ENCODE measurements at regions not wholly inside any gene's neighbourhood (a gene's known extent, or its start where the extent isn't known, plus 50 kb on each side); places are given as distances from the start of the nearest gene placed in this dataset.

- DNase-seq (ENCODE audit: extremely low read depth, low read depth): no peak
Observed at GRCh38 chr10:78712147-78712546, 356.6 kb upstream of the ZMIZ1 start.

DNA sequence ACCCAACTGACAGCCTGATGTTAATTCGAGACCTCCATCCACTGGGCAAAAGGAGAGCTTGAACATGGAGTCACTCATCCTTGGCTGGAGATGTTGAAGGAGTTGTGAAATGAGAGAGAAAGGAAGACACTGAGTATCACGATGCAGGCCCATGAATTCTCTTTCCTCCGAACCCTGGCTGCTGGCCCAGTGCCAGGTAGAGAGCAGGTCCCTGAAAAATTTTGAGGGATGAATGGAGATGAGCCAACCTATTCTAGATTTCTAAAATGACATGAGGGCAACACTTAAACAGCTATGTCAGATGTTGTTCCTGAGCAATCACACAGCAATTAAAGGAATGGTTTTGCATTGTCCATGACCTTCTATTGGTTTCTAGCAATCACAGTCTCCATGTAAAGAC, 355.1 kb upstream of the ZMIZ1 start:
- DNase-seq (ENCODE audit: extremely low read depth, low read depth): no peak

GRCh38 chr10:78714225-78714624, 354.5 kb upstream of the ZMIZ1 start:
- DNase-seq (ENCODE audit: extremely low read depth, low read depth): no peak

- no peak for DNase-seq (ENCODE audit: extremely low read depth, low read depth)
Observed at GRCh38 chr10:78715435-78715834, 353.3 kb upstream of the ZMIZ1 start.

- DNase-seq (ENCODE audit: extremely low read depth, low read depth): no peak
Observed at GRCh38 chr10:78716043-78716660, 352.6 kb upstream of the ZMIZ1 start.

GRCh38 chr10:78717200-78717599, 351.6 kb upstream of the ZMIZ1 start:
- DNase-seq (ENCODE audit: extremely low read depth, low read depth): no peak

DNA sequence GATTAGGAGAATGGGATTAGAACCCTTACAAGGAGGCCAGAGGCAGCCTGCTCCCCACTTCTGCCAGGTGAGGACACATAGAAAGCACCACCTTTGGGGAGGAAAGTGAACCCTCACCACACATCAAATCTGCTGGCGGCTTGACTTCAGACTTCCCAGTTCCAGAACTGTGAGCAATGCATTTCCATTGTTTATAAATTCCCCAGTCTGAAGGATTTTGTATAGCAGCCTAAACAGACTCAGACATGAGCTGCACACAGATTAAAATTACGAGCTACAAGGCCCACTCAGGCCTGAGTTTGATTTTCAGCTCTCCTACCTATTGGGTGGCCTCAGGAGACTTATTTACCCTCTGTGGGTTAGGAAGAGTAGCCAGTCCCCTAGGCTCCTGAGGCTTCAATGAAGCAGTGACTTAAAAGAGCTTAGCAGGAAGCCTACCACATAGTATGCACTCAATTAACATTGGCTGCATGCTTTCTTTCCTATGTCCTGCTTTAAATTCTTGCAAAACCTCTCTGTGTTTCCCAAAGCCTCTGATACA, 350.7 kb upstream of the ZMIZ1 start:
- DNase-seq (ENCODE audit: extremely low read depth, low read depth): no peak

GRCh38 chr10:78719276-78719675, 349.5 kb upstream of the ZMIZ1 start:
- DNase-seq (ENCODE audit: extremely low read depth, low read depth): no peak

- no peak for DNase-seq (ENCODE audit: extremely low read depth, low read depth)
Observed at GRCh38 chr10:78720091-78720490, 348.7 kb upstream of the ZMIZ1 start.

DNA sequence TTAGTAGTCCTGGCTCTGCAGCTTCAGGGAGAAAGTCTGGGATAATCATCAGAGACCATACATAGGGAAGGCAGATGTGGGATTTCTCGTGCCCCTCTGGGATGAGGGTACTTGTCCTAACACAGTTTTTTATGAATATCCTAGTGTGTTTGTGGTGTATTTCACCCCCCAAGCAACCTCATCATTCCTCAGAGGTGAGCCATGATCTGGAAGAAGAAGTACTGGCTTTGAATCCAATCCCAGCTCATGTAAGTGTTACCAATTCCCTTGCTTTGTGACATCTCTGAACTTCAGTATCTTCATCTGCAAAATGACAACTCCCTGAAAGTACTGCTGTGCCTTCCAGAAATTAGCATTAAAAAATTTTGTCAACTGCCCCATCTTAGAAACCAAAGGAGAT, 347.5 kb upstream of the ZMIZ1 start:
- DNase-seq (ENCODE audit: extremely low read depth, low read depth): no peak

- DNase-seq (ENCODE audit: extremely low read depth, low read depth): no peak
Observed at GRCh38 chr10:78724846-78725245, 343.9 kb upstream of the ZMIZ1 start.

GRCh38 chr10:78726171-78726570, 342.6 kb upstream of the ZMIZ1 start:
- DNase-seq (ENCODE audit: extremely low read depth, low read depth): no peak

DNA sequence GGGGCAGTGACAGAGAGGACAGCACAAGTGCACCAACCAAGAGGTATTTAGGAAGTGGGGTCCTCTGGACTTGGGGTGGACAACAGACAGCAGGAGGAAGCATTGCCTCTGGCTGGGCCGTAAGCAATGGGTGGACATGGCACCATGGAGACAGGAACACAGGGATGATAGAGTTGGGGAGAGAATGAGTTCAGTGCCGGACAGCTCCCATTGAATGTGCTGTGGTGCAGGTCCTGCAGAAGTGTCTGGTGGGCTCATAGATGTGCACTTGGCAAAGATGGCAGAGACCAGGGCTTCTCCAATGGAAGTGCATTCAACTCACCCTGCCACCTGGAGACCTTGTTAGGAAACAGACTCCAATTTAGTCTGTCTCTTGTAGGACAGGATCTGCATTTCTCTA, 341.5 kb upstream of the ZMIZ1 start:
- no peak for DNase-seq (ENCODE audit: extremely low read depth, low read depth)

- DNase-seq (ENCODE audit: extremely low read depth, low read depth): no peak
Observed at GRCh38 chr10:78727728-78728127, 341.0 kb upstream of the ZMIZ1 start.

- DNase-seq (ENCODE audit: extremely low read depth, low read depth): no peak
Observed at GRCh38 chr10:78728176-78728575, 340.6 kb upstream of the ZMIZ1 start.

- no peak for DNase-seq (ENCODE audit: extremely low read depth, low read depth)
Observed at GRCh38 chr10:78729366-78729765, 339.4 kb upstream of the ZMIZ1 start.

GRCh38 chr10:78729800-78730199, 339.0 kb upstream of the ZMIZ1 start:
- DNase-seq (ENCODE audit: extremely low read depth, low read depth): no peak

DNA sequence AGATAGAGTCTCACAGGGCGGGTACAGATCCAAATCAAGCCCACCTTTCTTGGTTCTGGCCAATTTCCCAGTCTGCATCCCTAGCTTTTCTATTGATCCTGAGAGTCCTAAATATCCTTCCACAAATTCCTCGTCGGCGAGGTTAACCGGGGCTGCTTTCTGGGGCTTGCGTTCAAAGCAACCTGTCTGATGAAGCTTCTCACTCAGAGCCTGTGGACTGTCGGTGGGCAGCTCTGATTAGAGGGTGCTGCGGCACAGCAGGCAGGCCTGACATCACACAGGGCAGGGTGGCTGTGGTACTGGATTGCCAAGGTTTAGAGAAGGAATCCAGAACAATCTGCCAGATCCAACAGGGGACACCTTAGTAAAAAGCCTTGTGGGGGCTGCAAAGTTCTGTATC, 338.0 kb upstream of the ZMIZ1 start:
- DNase-seq (ENCODE audit: extremely low read depth, low read depth): no peak

- DNase-seq (ENCODE audit: extremely low read depth, low read depth): no peak
Observed at GRCh38 chr10:78731675-78732074, 337.1 kb upstream of the ZMIZ1 start.

DNA sequence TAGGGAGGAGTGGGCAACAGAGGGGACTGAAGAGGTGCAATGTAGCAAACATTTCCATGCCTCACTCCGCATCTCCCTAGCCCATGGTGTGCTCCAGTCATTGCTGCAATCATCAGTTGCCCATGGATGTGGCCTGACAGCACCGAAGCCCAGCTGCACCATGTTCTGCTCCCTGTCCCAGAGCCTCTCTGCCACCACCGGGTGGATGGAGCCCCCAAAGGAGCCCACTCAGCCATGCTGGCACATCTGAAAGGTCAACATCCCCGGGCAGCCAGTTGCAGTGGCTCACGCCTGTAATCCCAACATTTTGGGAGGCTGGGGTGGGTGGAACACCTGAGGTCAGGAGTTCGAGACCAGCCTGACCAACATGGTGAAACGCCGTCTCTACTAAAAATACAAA, 336.4 kb upstream of the ZMIZ1 start:
- no peak for DNase-seq (ENCODE audit: extremely low read depth, low read depth)

- no peak for DNase-seq (ENCODE audit: extremely low read depth, low read depth)
Observed at GRCh38 chr10:78736926-78737630, 331.7 kb upstream of the ZMIZ1 start.
